ENCODE measurements at regions not wholly inside any gene's neighbourhood (a gene's known extent, or its start where the extent isn't known, plus 50 kb on each side); places are given as distances from the start of the nearest gene placed in this dataset.

GRCh38 chr1:17982197-17982596 is 125.4 kb upstream of the IGSF21 start:
- TF ChIP-seq, protein P1, sequence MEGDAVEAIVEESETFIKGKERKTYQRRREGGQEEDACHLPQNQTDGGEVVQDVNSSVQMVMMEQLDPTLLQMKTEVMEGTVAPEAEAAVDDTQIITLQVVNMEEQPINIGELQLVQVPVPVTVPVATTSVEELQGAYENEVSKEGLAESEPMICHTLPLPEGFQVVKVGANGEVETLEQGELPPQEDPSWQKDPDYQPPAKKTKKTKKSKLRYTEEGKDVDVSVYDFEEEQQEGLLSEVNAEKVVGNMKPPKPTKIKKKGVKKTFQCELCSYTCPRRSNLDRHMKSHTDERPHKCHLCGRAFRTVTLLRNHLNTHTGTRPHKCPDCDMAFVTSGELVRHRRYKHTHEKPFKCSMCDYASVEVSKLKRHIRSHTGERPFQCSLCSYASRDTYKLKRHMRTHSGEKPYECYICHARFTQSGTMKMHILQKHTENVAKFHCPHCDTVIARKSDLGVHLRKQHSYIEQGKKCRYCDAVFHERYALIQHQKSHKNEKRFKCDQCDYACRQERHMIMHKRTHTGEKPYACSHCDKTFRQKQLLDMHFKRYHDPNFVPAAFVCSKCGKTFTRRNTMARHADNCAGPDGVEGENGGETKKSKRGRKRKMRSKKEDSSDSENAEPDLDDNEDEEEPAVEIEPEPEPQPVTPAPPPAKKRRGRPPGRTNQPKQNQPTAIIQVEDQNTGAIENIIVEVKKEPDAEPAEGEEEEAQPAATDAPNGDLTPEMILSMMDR (IDR thresholded peaks at IDR 0.05 in 2 of 3, conservative IDR thresholded peaks at IDR 0.05 in 1 of 3; ENCODE audit: borderline replicate concordance in 1 of 3, insufficient read depth in 1 of 3, low read depth in 2 of 3, low read length in 2 of 3): no peak
- TF ChIP-seq TCF7L2 (IDR thresholded peaks at IDR 0.05; ENCODE audit: borderline replicate concordance, extremely low read depth, insufficient read depth, insufficient read length) (no peak), POLR2A (IDR thresholded peaks at IDR 0.05; ENCODE audit: borderline replicate concordance, extremely low read depth, insufficient read depth, insufficient read length) (no peak), SP1 (IDR thresholded peaks at IDR 0.05; ENCODE audit: low read depth) (no peak), EZH2 (IDR thresholded peaks at IDR 0.05) (no peak), POLR2AphosphoS5 (IDR thresholded peaks at IDR 0.05; ENCODE audit: low read depth, low read length) (no peak), CEBPB (IDR thresholded peaks at IDR 0.05; ENCODE audit: low read depth) (no peak), YY1 (IDR thresholded peaks at IDR 0.05; ENCODE audit: extremely low read depth, insufficient replicate concordance, low read depth, low read length) (no peak), JUND (IDR thresholded peaks at IDR 0.05) (no peak), ELF1 (IDR thresholded peaks at IDR 0.05; ENCODE audit: borderline replicate concordance, low read depth) (no peak), SIN3A (IDR thresholded peaks at IDR 0.05; ENCODE audit: low read depth) (no peak), ZNF274 (IDR thresholded peaks at IDR 0.05; ENCODE audit: low read depth, low read length) (no peak), RAD21 (IDR thresholded peaks at IDR 0.05; ENCODE audit: low read depth) (no peak)
- TF ChIP-seq, protein P2, sequence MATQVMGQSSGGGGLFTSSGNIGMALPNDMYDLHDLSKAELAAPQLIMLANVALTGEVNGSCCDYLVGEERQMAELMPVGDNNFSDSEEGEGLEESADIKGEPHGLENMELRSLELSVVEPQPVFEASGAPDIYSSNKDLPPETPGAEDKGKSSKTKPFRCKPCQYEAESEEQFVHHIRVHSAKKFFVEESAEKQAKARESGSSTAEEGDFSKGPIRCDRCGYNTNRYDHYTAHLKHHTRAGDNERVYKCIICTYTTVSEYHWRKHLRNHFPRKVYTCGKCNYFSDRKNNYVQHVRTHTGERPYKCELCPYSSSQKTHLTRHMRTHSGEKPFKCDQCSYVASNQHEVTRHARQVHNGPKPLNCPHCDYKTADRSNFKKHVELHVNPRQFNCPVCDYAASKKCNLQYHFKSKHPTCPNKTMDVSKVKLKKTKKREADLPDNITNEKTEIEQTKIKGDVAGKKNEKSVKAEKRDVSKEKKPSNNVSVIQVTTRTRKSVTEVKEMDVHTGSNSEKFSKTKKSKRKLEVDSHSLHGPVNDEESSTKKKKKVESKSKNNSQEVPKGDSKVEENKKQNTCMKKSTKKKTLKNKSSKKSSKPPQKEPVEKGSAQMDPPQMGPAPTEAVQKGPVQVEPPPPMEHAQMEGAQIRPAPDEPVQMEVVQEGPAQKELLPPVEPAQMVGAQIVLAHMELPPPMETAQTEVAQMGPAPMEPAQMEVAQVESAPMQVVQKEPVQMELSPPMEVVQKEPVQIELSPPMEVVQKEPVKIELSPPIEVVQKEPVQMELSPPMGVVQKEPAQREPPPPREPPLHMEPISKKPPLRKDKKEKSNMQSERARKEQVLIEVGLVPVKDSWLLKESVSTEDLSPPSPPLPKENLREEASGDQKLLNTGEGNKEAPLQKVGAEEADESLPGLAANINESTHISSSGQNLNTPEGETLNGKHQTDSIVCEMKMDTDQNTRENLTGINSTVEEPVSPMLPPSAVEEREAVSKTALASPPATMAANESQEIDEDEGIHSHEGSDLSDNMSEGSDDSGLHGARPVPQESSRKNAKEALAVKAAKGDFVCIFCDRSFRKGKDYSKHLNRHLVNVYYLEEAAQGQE (IDR thresholded peaks at IDR 0.05; ENCODE audit: low read depth): no peak

Measured in HCT116 (cell line).